ENCODE measurements at regions not wholly inside any gene's neighbourhood (a gene's known extent, or its start where the extent isn't known, plus 50 kb on each side); places are given as distances from the start of the nearest gene placed in this dataset.
A peak's percentile ranks its signal among the peaks of the same experiment; 100 is the strongest.

DNA sequence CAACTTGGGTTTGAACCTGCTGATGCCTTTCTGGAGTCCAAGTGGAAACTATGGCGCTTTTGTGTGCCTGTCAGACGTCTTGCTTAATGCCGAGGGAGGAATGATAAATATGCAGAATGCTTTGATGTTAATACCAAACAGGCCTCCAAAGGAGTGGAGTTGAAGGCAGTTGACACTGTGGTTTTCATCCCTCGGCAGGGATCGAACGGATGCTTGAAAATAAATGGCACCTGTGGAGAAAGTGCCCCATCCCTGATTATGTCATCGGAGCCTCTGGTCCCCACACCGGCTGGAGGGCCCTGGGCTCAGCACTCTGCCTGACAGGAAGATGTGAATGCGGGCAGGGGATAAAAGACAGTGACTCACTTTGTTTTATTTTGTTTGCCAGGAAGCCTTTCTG, 148.7 kb upstream of the GPR26 start:
- no peak overlapping the region for H3K4me3 ChIP-seq (ENCODE audit: insufficient read depth, low read depth, low read length)
- no peak for DNase-seq
- H3K27me3 ChIP-seq (ENCODE audit: control insufficient read depth, insufficient read depth, low read length) = no peaks in the 10 kb centered on the region
- no peaks in the 10 kb centered on the region for H3K36me3 ChIP-seq (replicated peaks; ENCODE audit: control insufficient read depth, insufficient read depth, low read length)

DNA sequence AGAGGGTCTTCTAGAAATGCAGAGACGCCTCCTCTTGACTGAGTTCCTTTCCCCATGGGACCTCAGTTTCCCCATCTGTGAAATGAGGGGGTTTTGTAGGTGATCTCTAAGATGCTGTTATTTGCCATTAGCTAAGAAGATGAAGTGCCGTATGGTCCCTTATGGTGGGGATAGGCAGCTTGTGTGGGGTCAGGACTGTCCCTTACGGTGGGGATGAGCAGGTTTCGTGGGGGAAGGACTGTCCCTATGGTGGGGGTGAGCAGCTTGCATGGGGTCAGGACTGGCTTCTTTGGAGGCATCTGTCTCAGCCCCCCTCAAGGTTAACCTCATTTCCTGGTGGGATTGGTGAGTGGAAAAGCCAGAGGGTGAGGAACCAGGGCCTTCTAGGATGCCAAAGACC, 148.3 kb upstream of the GPR26 start:
- no peaks in the 10 kb centered on the region for H3K36me3 ChIP-seq (replicated peaks; ENCODE audit: control insufficient read depth, insufficient read depth, low read length)
- no peak overlapping the region for H3K4me3 ChIP-seq (ENCODE audit: insufficient read depth, low read depth, low read length)
- DNase-seq = no peak
- no peaks in the 10 kb centered on the region for H3K27me3 ChIP-seq (ENCODE audit: control insufficient read depth, insufficient read depth, low read length)

DNA sequence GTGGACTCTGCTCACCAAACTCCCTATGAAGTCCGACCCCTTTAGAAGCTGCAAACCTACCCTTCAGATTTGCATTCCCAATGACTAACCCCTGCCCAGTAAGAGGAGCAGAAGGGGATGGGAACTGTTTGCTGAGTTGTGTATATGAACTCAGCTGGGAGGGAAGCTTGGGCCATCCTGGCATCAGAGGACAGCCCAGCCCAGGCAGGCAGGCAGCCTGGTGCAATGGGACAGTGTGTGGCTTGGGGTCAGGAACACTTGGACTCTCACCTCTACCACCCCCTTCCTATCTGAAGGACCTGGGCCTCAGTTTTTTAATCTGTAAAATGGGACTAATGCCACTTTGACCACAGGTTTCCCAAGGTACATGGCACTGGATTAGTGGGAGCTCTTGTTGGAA, 147.4 kb upstream of the GPR26 start:
- H3K36me3 ChIP-seq (replicated peaks; ENCODE audit: control insufficient read depth, insufficient read depth, low read length) = no peaks in the 10 kb centered on the region
- no peaks in the 10 kb centered on the region for H3K27me3 ChIP-seq (ENCODE audit: control insufficient read depth, insufficient read depth, low read length)
- no peak for DNase-seq
- H3K4me3 ChIP-seq (ENCODE audit: insufficient read depth, low read depth, low read length) = no peak overlapping the region

DNA sequence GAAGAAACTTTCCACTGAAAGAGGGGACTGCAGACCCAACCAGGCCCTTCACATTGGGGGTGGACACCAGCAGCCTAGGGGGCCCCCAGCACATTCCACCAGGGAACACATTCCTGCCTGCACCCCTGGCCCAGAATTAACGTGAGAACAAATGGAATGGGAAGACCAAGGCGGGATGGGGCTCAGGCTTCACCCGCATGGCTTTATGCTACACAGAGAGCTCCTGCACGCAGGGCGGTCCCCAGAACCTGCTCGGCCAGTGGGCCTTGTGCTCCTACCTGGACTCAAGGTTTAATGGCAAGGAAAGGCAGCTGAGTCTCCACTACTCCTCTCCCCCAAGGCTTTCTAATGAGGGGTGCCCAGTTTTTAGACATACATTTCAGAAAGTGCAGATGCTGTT, 146.3 kb upstream of the GPR26 start:
- H3K36me3 ChIP-seq (replicated peaks; ENCODE audit: control insufficient read depth, insufficient read depth, low read length) = no peaks in the 10 kb centered on the region
- peak; percentile 35 for DNase-seq
- H3K4me3 ChIP-seq (ENCODE audit: insufficient read depth, low read depth, low read length) = no peak overlapping the region
- no peaks in the 10 kb centered on the region for H3K27me3 ChIP-seq (ENCODE audit: control insufficient read depth, insufficient read depth, low read length)

DNA sequence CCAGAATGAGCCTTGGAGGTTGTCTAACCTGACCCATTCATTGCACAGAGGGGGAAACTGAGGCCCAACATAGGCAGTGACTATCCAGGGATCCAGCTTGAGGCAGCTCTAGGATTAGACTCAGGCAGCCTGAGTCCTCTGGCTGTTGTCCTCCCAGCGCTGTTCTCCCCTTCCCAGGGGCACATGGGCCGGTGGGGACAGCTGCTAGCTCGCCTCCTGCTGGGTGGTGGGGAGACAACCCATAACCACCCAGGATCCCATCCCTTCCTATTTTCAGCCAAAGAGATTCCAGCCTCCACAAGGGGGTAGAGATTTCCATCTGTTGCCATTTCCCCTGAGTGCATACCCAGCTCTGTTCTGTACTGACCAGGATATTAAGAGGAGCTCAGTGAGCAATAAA, 145.1 kb upstream of the GPR26 start:
- H3K36me3 ChIP-seq (replicated peaks; ENCODE audit: control insufficient read depth, insufficient read depth, low read length) = no peaks in the 10 kb centered on the region
- no peaks in the 10 kb centered on the region for H3K27me3 ChIP-seq (ENCODE audit: control insufficient read depth, insufficient read depth, low read length)
- no peak for DNase-seq
- H3K4me3 ChIP-seq (ENCODE audit: insufficient read depth, low read depth, low read length) = no peak overlapping the region

DNA sequence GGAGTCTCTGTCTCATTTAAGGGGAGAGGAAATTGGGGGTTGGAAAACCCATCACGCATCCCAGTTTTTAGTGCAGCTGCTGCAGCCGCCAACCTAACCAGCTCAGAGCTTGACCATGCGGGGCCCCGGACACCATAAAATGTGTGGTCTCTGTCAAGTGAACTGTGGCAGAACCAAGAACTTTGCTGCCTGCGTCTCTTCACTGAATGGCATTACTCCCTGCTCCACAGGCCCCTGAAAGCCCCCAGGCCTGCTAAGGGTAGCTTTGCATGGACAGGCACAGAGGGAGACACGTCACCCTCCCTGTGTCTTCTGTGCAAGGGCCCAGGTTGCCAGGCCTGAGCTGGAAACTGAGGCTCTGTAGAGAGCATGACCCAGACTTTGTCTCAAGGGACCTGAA, 144.6 kb upstream of the GPR26 start:
- Histone ChIP-seq H3K4me3 (ENCODE audit: insufficient read depth, low read depth, low read length) (no peak overlapping the region), H3K27me3 (ENCODE audit: control insufficient read depth, insufficient read depth, low read length) (no peaks in the 10 kb centered on the region), H3K36me3 (replicated peaks; ENCODE audit: control insufficient read depth, insufficient read depth, low read length) (no peaks in the 10 kb centered on the region)
- no peak for DNase-seq

DNA sequence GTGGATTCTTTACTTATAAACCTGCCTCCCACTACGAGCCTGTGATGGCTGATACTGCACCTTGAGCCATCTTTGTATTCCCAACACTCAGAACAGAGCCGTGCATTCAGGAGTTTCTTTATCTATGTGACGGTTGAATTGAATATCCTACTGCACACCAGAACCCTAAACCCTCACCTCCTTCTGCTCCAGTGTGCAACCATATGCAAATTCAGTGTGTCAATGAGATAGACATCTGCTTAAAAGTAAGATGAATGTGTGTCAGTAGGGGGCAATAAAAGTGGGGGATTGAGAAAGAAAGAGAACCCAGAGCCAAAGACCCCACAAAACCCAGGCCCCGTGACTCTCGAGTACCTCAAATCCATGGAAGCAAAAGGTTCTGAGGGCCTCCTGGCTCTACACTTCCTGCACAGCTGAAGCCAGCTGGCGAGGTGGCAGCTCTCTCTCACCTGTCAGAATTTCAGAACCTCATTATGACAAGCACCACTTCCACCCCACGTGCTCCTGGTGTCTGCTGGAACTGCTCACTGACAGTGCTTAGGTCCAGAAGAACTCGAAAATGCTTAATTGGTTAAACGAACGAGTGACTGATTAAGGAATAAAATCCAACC, 143.3 kb upstream of the GPR26 start:
- DNase-seq = no peak
- no peaks in the 10 kb centered on the region for H3K27me3 ChIP-seq (ENCODE audit: control insufficient read depth, insufficient read depth, low read length)
- no peaks in the 10 kb centered on the region for H3K36me3 ChIP-seq (replicated peaks; ENCODE audit: control insufficient read depth, insufficient read depth, low read length)
- H3K4me3 ChIP-seq (ENCODE audit: insufficient read depth, low read depth, low read length) = no peak overlapping the region

DNA sequence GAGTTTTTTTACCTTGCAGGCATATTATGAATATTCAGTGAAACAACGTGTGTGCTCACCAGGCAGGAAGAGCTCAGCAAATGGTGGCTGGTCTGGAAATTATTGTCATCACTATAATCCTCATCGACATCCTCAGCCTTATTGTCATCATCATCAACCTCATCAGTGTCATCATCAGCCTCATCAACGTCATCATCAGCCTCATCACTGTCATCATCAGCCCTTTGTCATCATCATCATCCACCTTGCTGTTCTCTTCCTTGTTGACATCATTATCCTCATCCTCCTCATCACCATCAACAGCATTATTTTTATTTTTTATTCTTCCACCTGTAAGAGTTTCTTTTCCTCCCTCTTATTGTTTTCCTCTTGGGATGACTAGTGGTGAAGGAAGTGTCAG, 142.3 kb upstream of the GPR26 start:
- no peak overlapping the region for H3K4me3 ChIP-seq (ENCODE audit: insufficient read depth, low read depth, low read length)
- no peak for DNase-seq
- no peaks in the 10 kb centered on the region for H3K27me3 ChIP-seq (ENCODE audit: control insufficient read depth, insufficient read depth, low read length)
- no peaks in the 10 kb centered on the region for H3K36me3 ChIP-seq (replicated peaks; ENCODE audit: control insufficient read depth, insufficient read depth, low read length)

DNA sequence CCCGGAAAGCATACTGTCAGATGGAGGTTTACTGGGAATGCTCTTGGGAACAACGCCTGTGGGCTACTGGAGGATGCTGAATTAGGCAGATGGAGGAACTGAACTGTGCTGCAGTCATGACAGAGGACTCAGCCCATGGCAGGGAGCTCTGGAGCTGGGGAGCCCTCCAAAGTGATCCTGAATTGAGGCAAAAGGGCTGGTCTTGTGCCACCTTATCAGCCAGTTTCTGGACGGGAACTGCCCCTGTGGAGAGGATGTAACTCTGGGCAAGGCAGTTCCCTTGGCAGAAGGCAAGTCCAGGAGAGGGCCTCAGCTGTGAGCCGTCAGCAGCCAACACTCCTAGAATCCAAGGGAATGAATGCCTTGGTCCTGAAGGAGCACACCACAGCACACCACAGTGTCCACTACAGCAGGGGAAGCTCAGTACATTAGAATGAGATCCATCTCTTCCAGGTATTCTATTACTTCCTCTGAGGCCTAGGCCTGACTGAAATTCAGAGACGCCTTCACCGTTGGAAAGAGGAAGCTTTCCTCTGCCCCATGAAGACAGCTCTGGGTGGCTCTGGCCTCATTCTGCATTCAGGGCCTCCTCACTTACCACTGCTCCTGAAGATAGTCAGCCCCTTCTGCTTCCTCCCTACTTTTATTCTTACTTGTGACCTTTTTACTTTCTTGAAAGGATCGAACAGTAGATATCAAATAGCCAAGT, 139.6 kb upstream of the GPR26 start:
- no peak for DNase-seq
- no peaks in the 10 kb centered on the region for H3K36me3 ChIP-seq (replicated peaks; ENCODE audit: control insufficient read depth, insufficient read depth, low read length)
- H3K4me3 ChIP-seq (ENCODE audit: insufficient read depth, low read depth, low read length) = no peak overlapping the region
- no peaks in the 10 kb centered on the region for H3K27me3 ChIP-seq (ENCODE audit: control insufficient read depth, insufficient read depth, low read length)

DNA sequence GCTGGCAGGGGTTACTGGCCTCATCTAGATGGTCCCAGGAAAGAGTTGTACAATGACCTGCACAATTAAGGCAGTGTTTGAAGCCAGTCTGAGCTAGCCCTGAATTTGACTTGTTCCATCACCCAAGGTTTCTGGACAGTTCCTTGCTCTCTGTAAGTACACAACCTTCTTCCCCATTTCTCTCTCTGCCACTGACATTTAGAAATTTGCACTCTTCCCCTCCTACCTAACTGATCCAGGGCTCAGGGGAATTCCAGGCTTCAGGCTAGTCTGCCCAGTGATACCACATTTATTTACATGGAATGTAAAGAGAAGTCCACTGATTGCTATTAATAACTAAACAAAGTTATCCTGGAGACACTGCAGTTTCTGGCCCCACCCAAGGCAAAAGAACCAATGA, 139.0 kb upstream of the GPR26 start:
- no peak for DNase-seq
- H3K4me3 ChIP-seq (ENCODE audit: insufficient read depth, low read depth, low read length) = no peak overlapping the region
- no peaks in the 10 kb centered on the region for H3K27me3 ChIP-seq (ENCODE audit: control insufficient read depth, insufficient read depth, low read length)
- no peaks in the 10 kb centered on the region for H3K36me3 ChIP-seq (replicated peaks; ENCODE audit: control insufficient read depth, insufficient read depth, low read length)

DNA sequence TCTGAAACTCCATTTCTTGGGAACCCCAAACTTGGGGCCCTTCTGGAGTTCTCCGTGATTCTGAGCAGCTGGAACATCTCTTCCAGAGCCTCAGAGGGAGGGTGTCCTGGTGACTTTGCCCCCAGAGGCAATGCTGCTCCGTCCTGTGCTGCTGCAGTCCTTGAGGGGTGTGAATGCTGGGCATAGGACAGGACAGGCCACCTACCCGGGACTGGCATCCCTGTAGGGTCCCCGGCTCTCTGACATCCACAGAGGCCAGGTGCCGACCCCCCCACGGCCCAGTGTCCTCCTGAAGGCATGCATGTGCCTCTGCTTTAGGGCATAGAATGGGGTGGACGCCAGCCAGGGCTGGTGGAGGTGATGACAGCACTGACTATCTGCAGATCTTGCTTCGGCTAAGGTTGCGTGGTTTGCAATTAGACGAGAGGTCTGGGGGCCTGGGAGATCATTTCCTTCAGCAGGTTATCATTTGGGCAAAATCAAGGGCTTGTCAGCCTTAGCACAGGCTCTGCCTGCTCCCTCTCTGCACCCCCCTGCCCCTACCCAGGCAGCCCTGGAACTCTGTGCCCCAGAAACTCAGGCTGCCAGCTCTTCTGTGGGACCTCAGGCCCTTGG, 136.9 kb upstream of the GPR26 start:
- Histone ChIP-seq H3K36me3 (replicated peaks; ENCODE audit: control insufficient read depth, insufficient read depth, low read length) (no peaks in the 10 kb centered on the region), H3K27me3 (ENCODE audit: control insufficient read depth, insufficient read depth, low read length) (no peaks in the 10 kb centered on the region), H3K4me3 (ENCODE audit: insufficient read depth, low read depth, low read length) (no peak overlapping the region)
- no peak for DNase-seq

DNA sequence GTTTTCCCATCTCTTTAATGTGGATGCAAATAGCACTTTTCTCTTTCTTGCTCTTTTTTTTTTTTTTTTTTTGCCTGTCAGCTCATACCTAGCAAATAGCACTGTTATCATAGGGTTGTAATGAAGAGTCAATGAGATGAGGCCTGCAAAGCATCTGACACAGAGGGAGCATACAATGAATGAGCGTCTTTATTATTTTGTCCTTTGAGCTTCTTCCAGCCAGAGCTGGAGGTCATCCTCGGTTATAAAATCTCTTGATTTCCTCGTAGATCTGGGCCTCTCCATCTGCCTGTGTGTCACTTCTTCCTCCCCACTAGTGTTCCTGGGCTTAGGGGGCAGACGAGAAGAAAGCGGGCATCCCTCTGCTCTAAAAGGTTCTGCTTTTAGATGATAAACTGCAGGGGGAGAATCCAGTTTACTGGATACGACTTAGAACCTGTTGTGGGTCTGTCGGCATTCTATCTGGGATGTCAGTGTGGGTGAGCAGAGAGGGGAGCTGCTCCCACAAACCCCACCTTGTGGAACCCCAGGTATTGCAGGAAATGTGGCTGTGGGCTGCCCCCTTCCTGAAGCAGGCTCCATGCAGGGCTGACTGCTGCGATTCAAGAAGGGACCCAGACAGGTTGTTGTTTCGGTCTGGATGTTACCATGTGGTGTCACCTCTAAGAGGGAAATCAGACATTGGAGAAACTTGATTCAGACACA, 135.8 kb upstream of the GPR26 start:
- no peaks in the 10 kb centered on the region for H3K27me3 ChIP-seq (ENCODE audit: control insufficient read depth, insufficient read depth, low read length)
- DNase-seq = no peak
- no peak overlapping the region for H3K4me3 ChIP-seq (ENCODE audit: insufficient read depth, low read depth, low read length)
- H3K36me3 ChIP-seq (replicated peaks; ENCODE audit: control insufficient read depth, insufficient read depth, low read length) = no peaks in the 10 kb centered on the region

DNA sequence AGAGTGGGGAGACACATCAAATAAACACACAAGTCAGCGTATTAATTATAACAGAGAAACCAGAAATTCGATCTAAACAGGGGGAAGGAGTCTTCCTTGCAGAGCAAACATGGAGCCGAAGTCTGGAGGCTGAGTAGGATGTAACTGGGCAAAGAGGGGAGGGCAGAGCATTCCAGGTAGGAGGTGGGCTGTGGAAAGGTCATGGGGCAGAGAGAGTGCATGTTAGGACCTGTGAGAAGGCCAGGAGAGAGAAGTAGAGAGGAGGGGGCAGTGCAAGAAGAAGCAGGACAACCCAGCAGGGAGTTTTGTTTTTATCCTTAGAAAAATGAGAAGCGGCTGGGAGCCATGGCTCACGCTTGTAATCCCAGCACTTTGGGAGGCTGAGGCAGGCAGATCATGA, 130.8 kb upstream of the GPR26 start:
- H3K4me3 ChIP-seq (ENCODE audit: insufficient read depth, low read depth, low read length) = no peak overlapping the region
- H3K36me3 ChIP-seq (replicated peaks; ENCODE audit: control insufficient read depth, insufficient read depth, low read length) = no peaks in the 10 kb centered on the region
- DNase-seq = no peak
- no peaks in the 10 kb centered on the region for H3K27me3 ChIP-seq (ENCODE audit: control insufficient read depth, insufficient read depth, low read length)

DNA sequence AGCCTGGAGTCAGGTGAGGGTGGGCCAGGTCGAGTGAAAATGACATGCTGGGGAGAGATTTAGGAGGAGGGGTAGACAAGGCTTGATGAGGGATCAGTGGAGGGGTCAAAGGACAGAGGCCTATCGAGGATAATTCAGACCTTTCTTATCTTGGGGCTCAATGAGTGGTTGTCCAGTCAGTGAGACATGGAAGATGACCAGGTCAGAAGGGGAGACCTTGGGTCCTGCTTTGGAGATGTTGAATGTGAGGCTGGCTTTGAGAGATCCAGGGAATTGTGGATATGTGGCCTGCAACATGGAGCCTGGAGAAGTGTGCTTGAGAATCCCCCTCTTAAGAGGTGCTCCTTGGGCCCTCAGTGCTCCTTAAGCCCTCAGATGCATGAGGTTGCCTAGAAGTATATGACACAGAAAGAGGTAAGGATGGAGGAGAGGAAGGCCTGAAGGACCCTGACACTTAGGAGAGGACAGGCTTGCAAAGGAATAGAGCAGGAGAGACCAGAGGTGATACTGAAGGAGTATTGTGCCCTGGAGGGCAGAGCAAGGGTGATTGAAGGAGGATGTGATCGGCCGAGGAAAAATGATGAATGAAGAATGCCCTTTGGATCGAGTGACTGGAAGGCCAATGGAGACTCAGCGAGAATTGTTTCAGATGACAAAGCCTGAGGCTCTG, 129.8 kb upstream of the GPR26 start:
- H3K4me3 ChIP-seq (ENCODE audit: insufficient read depth, low read depth, low read length) = no peak overlapping the region
- H3K36me3 ChIP-seq (replicated peaks; ENCODE audit: control insufficient read depth, insufficient read depth, low read length) = no peaks in the 10 kb centered on the region
- no peak for DNase-seq
- no peaks in the 10 kb centered on the region for H3K27me3 ChIP-seq (ENCODE audit: control insufficient read depth, insufficient read depth, low read length)
